ENCODE measurements at regions not wholly inside any gene's neighbourhood (a gene's known extent, or its start where the extent isn't known, plus 50 kb on each side); places are given as distances from the start of the nearest gene placed in this dataset.
"Not testable (repeated sequence)": the region's sequence is repeated elsewhere in the genome, so short reads cannot be mapped to it uniquely, and the experiment has no call there.

DNA sequence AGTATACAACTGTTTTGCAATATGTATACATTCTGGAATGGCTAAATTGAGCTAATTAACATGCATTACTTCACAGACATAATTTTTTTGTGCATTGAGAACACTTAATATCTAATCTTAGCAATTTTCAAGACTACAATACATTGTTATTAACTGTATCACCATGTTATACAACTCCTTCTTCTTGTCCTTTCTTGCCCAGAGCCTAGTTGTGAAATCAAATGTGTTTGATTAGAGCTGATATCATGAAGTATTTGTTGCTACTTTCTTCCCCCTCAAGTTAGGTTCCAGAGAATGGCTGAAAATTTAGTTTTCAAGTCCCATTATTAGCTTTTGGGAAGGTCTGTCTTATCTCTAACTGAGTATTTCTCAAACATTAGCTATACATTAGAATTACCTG lies 607.8 kb downstream of the PSAT1 start:
- no peak for DNase-seq (ENCODE audit: low read depth in 2 of 2)

DNA sequence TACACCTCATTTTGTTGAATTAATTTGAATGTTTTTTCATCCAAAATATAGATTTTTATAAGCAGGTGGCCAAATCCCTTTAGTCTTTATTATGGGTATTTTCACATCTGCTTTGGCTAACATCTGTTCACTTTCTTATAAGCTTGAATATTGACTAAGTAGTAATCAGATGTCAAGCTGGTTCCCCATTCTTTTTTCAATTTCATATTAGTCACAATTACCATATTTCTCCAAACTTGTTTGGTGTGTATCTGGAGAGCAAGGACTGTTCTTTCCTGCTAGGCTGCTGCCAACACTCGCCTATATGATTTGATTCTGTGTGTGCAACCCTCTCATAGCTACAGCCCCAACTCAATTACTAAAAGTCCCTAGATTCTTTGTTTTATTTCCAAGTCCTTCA lies 608.5 kb downstream of the PSAT1 start:
- DNase-seq (ENCODE audit: low read depth in 2 of 2) = no peak

DNA sequence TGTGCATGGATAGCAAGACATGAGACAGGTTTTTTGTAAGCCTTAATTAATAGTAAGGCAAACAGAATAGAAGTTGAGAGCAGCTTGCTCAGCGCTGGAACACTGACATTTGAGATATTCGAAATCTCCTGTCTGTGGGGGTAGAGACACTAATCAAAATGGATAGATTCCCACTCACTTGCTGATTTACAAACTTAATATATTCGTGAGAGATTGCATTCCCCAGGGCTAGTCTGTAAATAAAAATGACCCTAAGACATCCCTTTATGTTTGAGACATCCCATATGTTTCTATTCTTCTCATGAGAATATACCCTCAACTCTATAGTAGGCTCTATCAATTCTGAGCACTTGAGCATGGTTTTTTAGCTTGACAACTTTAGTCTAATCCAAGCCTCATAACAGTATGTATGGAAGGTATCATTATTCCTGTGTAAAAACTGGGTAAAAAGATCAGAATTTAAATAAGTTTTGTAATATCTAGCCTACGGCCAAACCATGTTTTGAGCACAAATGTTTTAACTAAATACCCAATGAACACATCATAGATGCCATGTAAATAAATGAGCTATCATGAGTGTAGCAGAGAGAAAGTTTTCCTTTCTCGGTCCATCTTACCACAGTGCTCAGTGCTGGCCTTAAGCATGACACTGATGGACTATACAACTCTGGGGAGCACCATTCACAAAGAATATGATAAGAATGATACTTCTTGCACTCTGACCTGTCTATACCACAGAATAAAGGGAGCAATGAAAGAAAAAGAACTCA lies 609.2 kb downstream of the PSAT1 start:
- DNase-seq (ENCODE audit: low read depth in 2 of 2) = no peak

DNA sequence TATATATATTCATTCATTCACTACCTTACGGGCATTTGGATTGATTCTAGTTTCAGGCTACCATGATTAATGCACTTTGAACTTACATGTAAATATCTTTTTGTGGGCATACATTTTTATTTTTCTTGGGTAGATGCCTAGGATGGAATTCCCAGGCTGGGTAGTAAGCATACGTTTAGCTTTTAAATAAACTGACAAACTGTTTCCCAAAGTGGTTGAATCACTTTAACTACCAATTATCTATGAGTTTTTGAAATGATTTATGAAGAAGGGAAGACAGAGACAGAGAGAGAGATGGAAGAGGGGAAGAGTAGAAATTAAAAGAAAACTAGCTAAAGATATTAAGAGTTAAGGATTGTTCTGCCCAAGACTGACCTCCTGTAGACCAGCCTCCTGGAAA lies 612.6 kb downstream of the PSAT1 start:
- DNase-seq (ENCODE audit: low read depth in 2 of 2) = no peak

GRCh38 chr9:78916884-78917283 lies 620.0 kb downstream of the PSAT1 start:
- DNase-seq (ENCODE audit: low read depth in 2 of 2) = not testable (repeated sequence)

DNA sequence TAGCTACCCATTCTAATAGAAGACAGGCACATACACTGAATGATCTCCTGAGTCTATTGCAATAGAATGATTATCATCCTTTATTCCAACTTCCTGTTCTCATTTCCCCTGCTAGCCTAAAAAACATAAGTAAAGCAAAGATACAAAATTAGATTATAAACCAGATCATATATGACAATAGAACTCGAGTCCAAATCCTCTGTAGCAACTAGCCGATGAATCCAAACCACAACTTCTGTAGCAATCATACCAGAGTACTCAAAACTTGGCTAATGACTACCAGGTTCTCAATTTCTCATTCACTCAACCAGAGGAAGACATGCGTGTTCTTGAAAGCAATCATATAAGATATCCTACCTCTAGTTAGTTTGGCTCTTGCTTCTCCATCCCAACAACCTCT lies 622.1 kb downstream of the PSAT1 start:
- no peak for DNase-seq (ENCODE audit: low read depth in 2 of 2)

- no peak for DNase-seq (ENCODE audit: low read depth in 2 of 2)
These were observed 622.8 kb downstream of the PSAT1 start for GRCh38 chr9:78919701-78920100.

GRCh38 chr9:78921341-78921740 lies 624.4 kb downstream of the PSAT1 start:
- DNase-seq (ENCODE audit: low read depth in 2 of 2) = no peak

- DNase-seq (ENCODE audit: low read depth in 2 of 2) = no peak
These were observed 627.2 kb downstream of the PSAT1 start for GRCh38 chr9:78923966-78924659.

GRCh38 chr9:78927099-78927940 lies 630.4 kb downstream of the PSAT1 start:
- no peak for DNase-seq (ENCODE audit: low read depth in 2 of 2)

GRCh38 chr9:78928625-78929405 lies 631.9 kb downstream of the PSAT1 start:
- no peak for DNase-seq (ENCODE audit: low read depth in 2 of 2)

DNA sequence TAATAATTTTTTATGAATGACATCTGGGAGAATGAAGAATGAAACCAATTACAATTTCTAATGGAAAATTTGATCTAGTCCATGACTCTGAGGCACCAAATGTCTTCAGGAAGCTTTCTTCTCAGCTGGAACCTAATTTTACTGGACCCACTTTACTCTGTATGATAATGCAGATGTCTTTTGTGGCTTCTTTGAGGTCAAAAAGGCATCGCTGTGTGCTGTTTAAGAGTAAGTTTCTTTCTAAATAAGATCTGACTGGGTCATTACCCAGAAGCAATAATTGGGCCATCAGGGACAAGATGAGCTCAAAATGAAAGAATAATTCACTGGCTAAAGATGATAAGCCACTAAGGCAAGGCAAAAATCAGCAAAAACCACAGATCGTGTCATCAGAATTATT lies 633.4 kb downstream of the PSAT1 start:
- no peak for DNase-seq (ENCODE audit: low read depth in 2 of 2)

DNA sequence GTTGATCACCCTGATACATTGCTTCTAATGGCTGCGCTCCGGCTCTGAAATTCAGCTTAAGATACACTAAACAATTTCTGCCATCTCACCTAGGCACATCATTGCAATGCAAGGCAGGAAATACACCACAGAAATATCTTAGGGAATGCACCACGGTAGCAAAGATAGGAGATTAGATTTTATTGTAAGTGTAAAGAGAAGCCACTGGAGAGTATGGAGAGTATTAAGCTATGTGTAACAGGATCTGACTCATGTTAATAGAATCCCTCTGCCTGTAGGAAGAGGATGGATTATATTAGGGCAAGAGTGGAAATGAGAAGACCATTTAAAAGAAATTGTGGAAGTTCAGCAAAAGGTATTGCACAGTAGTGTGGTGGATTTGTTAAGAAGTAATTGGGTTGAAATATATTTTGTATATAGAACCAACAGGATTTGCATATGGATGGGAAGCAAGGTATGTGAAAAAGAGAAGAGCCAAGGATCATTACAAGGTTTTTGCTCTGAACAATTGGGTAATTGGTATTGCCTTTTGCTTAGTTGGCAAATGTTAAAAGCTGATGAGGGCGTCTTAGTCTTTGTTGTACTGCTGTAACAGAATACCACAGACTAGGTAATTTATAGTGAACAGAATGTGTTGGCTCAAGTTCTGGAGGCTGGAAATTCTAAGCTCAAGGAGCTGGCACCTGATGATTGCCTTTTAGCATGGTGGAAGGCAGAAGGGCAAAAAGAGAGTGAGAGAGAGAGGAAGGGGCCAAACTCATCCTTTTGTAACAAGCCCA lies 636.1 kb downstream of the PSAT1 start:
- no peak for DNase-seq (ENCODE audit: low read depth in 2 of 2)

DNA sequence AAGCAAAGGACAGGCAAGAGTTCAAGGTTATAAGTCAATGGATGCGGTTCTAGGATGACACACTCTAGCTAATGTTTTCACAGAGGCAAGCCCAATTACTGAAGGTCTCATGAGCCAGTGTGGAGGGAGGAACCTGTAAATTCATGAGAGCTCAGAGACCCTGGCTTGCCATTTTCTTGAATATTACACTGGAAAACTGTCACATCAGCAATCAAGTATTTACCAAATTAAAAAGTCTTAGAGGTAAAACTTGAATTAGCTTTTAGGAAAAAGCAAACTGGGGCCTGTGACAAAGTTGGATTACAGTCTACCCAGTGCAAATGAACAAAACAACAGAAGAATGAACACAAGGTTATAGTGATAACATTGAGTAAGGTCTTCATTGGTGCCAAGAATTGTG lies 636.9 kb upstream of the TLE4 start:
- no peak for DNase-seq (ENCODE audit: low read depth in 2 of 2)

DNA sequence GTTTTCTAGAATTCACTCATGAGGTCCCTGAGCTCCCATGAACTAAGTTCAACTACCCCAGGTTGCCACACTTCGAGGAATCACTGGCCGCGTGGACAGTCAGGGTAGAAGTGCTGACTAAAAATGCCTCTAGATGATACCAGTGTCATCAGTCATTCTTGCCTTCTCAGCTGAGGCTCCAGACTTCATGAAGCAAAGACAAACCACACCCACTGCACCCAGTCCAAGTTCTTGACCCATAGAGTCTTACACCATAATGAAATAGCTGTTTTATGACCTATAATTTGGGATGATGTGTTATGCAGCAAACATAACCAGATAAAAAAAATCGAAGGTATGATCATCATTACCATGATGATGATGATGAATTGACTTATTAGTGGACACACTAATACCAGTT lies 632.9 kb upstream of the TLE4 start:
- no peak for DNase-seq (ENCODE audit: low read depth in 2 of 2)

DNA sequence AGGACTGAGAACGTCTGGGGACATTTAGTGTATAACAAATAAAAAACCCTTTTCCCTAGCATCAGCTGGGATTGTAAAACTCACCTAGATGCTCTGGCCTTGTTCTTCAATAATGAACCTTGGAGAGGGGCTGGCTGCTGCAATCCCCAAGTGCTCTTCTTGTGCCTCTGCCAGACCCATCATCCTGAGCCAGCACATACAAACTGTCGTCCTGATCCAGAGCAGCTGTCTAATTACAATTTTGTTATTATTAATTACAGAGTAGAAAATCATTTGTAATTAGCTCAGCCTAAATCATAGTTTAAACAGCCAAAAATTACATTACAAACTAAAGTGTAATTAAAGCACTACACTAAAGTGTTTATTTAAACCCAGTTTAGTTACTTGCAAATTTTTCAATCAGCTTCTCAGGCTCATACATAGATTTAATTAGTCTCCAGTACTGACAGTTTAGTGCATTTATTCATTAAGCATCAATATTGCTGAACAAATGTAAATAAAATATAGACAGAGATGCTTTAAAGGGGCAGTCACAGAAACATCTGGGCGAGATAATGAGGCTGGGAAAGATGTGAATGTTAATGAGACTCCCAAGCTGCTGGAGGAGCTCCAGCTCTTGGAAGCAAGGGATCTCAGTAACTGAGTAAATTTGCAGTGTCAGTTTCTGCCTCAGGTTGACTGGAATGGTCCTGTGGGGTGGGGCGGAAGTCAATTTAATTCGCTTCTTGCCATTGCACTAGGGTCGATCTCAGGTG lies 632.3 kb upstream of the TLE4 start:
- DNase-seq (ENCODE audit: low read depth in 2 of 2) = no peak

GRCh38 chr9:78940121-78940855 lies 631.5 kb upstream of the TLE4 start:
- DNase-seq (ENCODE audit: low read depth in 2 of 2) = no peak

DNA sequence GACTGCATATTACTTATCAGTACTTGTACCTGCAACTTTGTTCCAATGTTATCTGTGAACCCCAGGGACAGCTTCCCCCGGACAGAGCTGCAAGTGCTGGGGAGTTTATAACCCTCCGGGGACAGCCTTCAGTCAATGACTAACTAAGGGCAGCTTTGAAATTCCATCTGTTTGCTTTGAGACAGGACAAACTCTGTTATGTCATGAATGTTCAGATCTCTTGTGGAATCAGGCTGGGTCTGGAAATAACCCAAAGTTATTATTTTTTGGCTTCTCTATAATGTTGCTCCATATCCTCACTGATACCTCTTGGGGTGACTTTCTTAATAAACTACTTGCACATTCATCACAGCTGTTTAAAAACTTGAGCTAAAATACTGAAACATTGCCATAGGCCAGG lies 617.5 kb upstream of the TLE4 start:
- DNase-seq (ENCODE audit: low read depth in 2 of 2) = no peak

DNA sequence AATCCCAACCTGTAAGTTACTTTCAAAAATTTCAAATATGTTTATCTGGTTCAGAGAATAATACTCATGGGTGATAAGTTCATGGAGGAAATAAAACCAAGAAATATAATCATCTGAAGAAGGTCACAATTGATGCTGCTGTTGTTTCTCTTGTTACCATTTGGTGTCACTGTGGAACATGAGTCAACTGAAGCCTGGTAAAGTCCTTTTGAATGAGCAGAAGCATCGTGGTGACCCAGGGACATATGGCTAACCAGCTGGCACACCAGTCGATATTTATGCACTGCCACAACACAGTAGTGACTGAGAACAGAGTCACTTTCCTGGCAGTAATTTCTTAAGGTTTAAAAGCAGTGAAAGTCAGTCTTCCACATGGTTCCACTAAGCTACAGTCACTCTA lies 612.9 kb upstream of the TLE4 start:
- DNase-seq (ENCODE audit: low read depth in 2 of 2) = no peak

- DNase-seq (ENCODE audit: low read depth in 2 of 2) = no peak
These were observed 609.6 kb upstream of the TLE4 start for GRCh38 chr9:78962156-78962555.

Data from stimulated activated CD8-positive, alpha-beta memory T cell treated with anti-CD3 and anti-CD28 coated beads, Interleukin-7, amount 100 ng/mL, for 1 hour (primary cell).